ENCODE measurements at regions not wholly inside any gene's neighbourhood (a gene's known extent, or its start where the extent isn't known, plus 50 kb on each side); places are given as distances from the start of the nearest gene placed in this dataset.
"Not testable (repeated sequence)": the region's sequence is repeated elsewhere in the genome, so short reads cannot be mapped to it uniquely, and the experiment has no call there.

DNA sequence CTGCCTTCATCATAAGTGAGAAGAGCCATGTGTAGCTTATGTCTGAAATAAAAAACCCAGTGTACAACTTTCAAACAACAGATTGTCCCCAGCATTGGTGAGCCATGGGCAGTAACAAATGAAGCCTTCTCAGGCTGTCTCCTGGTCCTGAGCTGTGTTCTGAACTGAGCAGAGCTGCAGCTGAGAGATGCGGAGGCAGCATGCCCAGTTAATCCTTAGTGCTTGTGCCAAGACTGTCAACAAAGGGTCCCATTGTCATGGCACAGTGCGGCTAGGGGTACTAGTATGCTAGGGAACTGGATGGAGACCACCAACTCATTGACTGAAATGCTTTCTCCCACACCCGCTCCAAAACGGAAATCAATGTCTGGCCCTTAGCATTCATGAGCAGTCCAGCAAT lies 154.3 kb downstream of the RMST start:
- no peak for DNase-seq (ENCODE audit: low read depth)

DNA sequence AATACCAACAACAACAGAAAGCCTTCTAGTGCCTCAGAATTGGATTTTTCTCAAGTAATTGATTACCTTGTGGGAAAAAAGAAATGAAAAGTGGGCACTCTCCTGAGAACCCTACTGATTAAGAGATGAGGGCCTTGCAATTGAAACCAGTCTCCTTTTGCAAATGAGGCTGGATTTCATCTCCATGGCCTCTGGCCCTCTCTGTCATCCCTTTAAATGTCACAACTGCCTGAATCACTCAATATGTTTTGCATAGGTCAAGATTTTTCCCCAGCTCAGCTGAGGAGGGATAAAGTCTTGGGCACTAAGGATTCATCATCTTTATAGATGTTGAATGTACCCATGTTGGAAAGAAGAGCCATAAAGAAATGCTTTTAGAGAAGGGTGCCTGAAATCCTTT lies 166.4 kb downstream of the RMST start:
- no peak for DNase-seq (ENCODE audit: low read depth)

DNA sequence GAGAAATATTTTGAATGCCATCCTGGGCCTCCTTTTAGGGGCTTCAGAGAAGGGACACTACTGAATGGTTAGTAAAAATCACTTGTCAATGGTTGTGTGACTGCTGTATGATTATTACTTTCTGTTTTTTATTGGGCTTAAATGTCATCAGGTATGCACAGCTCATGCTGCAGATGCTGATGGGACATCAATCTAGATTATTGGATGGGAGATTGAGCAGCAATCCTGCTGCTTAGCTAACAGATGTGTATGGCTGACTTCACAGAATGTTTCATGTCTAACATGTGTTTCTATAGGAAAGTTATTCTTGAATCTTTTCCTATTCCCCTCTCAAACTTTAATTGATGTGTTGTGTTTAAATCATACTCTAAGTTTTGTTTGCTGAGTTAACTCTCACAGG lies 166.8 kb downstream of the RMST start:
- no peak for DNase-seq (ENCODE audit: low read depth)

DNA sequence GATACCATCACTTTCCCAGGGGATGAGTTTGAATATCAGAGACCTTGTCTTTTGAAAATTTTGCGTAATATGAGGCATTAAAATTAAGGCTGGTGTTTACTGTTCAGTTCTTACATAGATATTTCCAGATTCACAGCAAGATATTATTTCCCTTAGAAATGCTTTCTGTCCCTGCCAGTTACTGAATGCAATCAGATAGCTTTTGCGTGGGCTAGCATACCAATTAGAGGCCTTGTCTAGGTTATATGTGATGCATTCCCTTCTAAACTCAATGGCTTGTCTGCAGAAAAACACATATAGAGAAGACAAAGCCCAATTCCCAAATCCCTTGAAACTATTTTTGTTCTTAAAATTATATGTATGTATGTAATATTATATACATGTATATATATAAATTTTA lies 167.8 kb downstream of the RMST start:
- DNase-seq (ENCODE audit: low read depth): no peak

DNA sequence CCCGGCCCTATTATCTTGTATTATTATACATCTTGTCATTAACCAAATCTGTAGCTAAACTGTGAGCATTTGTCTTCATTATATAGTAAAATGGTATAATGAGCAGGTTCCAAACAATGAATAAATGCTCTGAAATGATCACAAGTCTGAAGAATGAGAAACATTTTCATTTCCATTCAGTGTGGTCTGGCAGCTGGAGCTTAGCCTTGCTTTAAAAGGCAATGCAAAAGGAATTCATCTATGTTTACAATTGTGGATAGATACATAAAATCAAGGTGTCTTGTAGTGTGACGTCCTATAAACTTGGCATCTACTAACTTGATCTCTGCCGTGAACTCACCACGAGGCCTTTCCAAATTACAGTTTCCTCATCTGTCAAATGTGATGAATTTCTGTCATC lies 168.3 kb downstream of the RMST start:
- no peak for DNase-seq (ENCODE audit: low read depth)

DNA sequence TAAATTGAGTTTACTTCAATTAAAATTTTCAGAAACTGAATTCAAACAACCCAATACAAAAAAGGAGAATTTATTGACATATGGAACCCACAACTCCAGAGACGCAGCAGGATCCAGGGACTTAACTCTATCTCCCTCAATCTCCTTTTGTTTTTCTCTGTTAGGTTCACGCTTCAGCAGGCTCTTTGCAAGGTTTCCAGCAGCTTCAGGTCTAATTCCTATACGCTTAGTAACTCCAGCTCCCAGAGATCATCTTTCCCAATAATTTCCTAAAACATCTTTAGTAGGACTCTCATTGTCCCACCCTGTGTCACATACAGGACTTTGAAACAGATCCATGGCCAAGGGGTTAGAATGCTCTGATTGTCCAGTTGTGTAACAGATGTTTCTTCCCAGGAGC lies 175.2 kb downstream of the RMST start:
- no peak for DNase-seq (ENCODE audit: low read depth)

DNA sequence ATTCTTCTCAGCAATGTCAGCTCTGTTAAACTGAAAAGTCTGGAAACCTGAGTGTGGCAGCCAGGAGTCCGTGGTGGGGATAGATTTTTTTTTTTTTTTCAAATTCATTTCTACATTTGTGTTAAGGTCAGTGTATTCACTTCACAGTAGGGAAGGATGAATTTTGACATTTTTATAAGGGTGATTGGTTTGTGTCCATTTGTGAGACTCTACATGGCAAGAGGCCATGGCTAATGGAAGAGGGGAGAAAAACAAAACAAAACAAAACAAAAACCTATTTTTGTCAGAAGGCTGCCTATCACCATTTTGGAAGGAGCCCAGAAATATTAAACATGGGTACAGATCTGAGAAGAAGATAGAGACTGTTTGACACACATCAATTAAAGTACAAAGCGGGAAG lies 176.1 kb downstream of the RMST start:
- no peak for DNase-seq (ENCODE audit: low read depth)

DNA sequence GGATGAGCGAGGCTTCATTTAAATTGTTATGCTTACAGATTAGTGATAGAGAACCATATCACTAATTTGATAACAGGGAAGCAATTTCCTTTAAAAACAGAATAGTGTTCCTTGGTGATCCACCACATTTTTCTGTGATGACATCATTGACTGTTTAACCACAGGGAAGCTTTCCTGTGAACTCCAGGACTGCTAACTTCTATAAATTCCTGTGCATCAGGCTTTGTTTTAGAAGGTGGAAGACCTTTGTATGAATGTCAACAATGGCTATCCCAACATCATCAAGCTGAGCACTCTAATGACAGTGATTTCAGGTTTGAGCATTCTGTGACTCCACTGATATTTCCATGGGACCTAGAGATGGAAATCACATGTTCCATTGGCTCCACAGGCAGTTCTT lies 177.1 kb downstream of the RMST start:
- DNase-seq (ENCODE audit: low read depth): no peak

DNA sequence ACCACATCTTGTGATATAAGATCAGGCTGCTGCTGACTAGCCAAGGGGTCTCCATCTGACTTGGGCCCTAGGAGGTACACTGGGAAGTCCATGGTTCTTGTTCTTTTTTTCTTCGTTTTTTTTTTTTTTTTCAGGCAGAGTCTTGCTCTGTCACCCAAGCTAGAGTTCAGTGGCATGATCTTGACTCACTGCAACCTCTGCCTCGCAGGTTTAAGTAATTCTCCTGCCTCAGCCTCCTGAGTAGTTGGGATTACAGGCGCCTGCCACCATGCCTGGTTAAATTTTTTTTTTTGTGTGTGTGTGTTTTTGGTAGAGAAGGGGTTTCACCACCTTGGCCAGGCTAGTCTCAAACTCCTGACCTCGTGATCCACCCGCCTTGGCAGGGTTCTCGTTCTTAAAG lies 178.2 kb downstream of the RMST start:
- no peak for DNase-seq (ENCODE audit: low read depth)

DNA sequence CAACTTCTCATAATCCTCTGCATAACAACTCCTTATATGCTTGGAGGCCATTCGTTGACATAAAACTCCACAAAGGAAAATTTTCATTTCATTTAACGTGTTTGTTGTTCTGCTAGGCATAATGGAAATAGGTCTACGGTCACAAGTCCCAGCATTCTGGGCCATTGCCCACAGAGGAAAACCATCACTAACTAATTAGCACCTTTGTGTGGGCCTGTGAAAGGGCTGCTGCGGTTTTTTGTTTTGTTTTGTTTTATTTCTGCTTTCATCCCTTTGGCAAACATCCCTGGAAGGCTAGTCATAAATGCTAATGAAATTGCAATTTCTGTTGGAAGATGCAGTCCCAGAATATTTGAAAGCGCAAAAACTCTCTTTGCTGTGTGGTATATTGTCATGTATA lies 180.3 kb downstream of the RMST start:
- DNase-seq (ENCODE audit: low read depth): no peak

DNA sequence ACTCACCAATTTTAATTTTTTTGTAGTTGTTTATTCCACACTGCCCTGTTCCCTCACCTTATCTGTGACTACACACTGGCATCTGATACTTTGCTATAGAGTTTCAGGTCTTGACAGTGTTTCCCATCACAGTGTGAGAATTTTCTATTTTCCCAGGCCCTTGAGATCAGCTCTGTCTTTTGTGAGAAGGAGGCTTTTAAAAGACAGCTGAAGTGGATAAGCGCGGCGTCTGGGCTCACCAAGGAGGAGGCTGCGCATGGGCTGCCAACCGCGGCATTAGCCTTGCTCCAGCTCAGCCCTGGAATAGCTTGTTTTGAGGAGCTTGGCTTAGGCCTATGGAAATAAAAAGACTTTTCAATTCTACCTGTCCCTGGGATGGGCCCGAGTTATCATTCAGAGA lies 181.3 kb downstream of the RMST start:
- DNase-seq (ENCODE audit: low read depth): no peak

DNA sequence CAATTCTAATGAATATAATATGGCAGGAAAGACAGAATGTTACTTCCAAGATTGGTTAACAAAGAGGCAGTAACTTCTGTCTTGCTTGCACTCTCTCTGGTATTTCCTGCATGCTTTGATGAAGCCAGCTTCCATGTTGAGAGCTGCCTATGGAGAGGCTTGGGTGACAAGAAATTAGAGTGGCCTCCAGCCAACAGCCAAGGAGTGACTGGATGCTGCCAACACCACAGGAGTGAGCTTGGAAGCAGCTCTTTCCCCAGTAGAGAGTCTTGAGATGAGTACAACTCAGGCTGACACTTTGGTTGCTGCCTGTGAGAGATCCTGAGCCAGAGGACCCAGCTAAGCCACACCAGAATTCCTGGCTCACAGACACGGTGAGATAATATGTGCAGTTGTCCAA lies 183.1 kb downstream of the RMST start:
- DNase-seq (ENCODE audit: low read depth): no peak

DNA sequence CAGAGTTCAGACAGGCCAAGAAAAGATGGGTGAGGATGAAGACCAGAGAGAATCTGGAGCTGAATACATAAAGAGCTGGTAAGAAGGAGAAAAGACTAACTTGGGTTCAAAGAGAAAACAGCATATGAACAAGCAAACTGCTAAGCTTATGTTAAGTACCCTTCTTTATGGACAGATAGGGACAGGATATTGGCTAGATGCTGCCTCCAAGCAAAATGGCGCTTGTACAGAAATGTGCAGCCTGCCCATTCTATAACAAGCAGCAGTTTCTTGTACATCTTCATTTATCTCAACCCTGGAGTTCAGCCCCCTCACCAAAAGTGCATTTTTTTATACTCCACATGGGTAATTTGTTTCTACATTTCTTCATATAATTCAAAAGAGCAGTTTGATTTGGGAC lies 184.5 kb downstream of the RMST start:
- no peak for DNase-seq (ENCODE audit: low read depth)

DNA sequence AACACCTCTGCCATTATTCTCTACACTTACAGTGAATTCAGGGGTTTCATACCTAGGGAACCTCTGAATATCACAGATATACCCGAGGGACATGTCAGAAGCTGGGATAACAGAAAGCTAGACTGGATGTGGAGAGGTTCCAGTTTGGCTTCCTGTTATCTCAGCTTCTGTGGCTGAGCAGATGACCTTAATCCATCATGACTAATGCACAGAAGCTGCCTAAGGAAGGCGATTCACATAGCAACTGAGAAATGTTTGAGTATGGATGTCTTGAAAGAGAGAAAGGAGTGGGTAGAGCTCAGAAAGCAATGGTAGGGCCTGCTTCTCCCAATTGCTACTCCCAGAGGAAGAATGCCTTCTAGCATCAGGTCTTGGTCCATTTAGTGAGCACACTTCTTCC lies 187.6 kb downstream of the RMST start:
- DNase-seq (ENCODE audit: low read depth): no peak

DNA sequence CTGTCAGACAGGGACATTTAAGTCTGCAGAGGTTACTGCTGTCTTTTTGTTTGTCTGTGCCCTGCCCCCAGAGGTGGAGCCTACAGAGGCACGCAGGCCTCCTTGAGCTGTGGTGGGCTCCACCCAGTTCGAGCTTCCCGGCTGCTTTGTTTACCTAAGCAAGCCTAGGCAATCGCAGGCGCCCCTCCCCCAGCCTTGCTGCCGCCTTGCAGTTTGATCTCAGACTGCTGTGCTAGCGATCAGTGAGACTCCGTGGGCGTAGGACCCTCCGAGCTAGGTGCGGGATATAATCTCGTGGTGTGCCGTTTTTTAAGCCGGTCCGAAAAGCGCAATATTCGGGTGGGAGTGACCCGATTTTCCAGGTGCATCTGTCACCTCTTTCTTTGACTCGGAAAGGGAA lies 193.9 kb downstream of the RMST start:
- not testable (repeated sequence) for DNase-seq (ENCODE audit: low read depth)

DNA sequence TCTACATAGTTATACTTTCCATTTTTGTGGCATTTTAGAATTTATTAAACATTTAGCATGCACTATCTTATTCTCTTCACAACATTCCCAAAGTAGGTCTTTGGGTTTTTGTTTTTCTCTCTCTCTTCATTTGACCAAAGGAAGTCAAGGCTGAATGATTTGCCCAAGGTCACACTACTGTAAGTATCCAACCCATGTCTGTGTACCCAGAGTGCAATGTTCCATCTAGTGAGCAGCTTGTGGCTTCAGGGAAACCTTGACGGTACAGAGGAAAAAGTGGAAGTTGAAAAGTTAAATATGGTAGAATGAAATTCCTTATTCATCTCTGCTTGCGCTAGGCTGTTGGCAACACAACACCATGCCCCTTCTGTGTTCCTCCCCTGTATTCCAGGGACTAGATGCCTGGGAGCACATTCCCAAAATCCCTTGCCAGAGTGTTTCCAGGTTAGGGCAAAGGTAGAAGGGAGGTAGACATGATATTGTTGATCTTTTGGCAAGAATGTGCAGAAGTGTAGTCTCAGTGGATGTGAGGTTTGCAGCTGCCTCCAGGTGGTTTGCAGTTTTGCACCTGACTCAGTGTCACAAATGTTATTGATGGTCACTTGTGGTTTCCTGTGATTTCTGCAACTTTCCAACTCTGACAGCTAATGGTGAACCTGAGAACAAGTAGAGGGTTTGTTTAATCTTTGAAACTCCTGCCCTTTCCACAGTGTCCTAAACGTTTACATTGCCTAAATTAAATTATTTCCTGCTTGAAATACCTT lies 196.7 kb downstream of the RMST start:
- no peak for DNase-seq (ENCODE audit: low read depth)

DNA sequence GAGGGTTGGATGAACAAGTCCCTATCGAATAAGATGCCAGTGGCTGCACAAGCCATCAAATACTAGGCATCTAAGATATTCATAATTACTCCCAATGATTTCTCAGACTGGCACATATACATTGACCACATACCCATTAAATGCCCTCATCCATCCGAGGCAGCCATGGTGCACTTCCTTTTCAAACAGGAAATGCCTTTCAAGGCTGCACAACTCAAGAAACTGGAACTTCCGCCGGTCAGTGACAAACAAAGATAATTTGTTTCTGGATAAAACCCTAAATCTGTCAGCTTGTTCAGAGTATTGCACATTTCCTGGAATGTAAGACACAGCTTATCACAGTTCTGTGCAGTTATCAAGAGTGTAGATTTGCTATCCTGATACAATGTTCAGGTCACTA lies 203.7 kb downstream of the RMST start:
- no peak for DNase-seq (ENCODE audit: low read depth)

DNA sequence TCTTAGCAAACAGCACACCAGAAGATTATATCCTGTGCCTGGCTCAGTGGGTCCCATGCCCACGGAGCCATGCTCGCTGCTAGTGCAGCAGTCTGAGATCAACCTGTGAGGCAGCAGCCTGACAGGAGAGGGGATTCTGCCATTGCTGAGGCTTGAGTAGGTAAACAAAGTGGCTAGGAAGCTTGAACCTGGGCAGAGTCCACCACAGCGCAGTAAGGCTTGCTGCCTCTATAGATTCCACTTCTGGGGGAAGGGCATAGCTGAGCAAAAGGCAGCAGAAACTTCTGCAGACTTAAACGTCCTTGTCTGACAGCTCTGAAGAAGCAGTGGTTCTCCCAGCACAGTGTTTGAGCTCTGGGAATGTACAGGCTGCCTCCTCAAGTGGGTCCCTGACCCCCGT lies 210.3 kb downstream of the RMST start:
- no peak for DNase-seq (ENCODE audit: low read depth)

DNA sequence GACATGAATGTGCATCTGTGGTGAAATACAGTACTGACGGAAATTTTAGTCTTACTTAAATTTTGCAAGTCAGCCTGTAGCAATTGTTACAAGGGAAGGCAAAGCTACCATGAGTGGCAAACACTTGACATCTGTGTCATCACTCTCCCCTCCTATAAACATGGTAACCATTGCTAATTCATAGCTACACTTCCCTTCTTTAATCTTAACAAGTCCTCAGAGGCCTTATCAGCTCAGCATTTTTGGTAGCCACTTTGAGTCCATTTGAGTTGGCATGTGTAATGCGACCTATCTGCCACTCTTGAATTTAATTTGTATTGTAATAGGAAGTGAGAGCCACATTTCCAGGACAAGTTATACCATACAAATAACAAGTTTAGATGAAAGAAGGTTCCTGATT lies 218.1 kb downstream of the RMST start:
- no peak for DNase-seq (ENCODE audit: low read depth)

DNA sequence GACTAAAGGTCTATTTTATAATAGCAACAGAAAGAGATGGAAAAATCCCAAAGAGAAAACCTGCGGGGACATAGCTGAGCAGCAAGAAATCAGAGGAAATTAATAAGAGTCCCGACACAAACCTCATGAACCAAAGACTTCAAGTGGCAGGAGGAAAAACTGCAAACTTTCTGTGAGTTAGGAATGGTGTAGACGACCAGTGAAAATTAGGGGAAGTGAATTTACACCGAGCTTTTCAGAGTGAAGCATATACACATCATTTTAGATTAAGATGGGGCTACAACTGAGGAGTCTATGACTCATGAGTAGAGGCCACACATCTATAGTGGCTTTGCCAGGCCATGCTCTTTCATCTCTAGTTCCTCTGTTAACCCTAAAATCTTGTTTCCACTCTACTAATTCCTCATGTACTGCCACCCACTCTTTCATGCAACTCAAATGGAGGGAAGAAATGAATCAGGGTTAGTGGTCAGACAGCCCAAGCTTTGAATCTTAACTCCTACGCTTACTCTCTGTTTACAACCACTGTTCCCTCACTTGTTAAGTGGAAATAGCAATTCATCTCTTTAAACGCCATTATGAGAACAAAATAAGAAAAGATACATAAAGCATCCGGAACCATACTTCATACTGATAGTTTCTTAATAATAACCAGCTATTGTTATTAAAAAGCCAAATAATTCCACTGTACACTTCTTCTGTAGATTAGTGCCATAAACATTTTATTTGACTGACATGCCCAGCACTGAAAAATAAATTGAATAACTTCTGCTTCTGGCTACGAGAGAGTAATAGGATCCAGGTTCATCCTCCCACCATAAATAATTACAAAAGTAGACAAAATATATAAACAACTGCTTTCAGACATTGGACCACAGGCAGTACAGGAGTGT lies 219.3 kb downstream of the RMST start:
- DNase-seq (ENCODE audit: low read depth): no peak

DNA sequence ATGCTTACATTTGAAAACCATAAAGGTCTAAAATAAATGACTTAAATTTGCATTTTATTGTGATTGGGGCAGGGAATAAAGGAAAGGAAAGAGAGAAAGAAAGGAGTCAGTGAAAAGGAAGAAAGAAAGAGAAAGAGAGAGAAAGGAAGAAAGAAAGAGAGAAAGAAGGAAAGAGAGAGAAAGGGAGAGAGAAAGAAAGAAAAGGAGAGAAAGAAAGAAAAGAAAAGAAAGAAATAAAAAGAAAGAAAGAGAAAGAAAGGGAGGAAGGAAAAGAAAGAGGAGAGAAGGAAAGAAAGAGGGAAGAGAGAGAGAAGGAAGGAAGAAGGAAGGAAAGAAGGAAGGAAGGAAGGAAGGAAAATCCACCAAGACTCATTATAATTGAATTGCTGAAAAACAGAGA lies 222.8 kb downstream of the RMST start:
- no peak for DNase-seq (ENCODE audit: low read depth)

DNA sequence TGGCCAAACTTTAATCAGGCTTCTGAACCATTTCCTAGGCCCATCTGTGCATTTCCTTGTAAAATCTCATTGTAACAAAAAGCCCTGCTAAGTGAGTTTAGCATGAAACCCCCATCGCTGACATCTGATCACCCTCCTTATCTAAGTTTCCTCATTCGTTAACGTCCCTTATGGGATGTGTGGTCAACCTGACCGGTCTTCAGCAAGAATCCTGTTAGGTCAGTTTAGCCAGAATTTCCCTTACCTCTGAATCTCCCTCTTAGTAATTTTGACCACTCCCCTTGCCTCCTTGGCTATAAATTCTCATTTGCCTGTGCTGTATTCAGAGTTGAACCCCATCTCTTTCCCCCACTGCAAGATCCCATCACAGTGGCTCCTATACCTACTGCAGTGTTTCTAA lies 239.3 kb downstream of the RMST start:
- no peak for DNase-seq (ENCODE audit: low read depth)

DNA sequence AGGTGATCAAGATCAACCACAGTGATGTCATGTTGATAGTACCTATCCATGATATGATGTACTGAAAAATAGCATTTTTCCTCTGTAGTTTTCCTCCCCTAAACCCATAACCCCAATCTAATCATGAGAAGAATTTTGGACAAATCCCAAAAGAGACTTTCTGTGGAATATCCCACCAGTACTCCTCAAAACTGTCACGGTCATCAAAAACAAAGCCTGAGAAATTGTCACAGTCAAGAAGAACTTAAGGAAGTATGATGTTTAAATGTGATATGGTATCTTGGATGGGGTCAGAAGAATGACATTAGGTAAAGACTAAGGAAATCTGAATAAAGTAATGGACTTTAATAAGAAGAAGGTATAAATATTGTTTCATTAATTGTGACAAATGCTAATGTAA lies 248.8 kb downstream of the RMST start:
- no peak for DNase-seq (ENCODE audit: low read depth)

DNA sequence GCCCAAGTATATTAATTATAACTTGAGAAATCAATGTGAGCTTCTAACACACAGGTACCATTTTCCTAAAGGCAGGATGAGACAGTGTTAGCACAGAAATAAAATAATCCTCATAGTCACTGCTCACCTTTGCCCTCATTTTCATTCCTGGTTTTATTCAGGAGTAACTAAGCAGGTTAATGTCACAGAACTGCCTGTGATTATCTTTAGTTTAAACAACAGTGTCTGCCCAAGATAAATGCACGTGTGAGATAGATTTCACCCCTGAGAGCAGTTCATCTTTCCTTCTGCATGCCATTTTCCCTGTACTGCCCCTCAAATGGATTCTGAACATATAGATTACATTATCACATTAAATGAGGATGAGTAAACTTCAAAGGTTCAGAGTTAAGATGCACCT lies 250.7 kb downstream of the RMST start:
- DNase-seq (ENCODE audit: low read depth): no peak
